ENCODE measurements at regions not wholly inside any gene's neighbourhood (a gene's known extent, or its start where the extent isn't known, plus 50 kb on each side); places are given as distances from the start of the nearest gene placed in this dataset.

DNA sequence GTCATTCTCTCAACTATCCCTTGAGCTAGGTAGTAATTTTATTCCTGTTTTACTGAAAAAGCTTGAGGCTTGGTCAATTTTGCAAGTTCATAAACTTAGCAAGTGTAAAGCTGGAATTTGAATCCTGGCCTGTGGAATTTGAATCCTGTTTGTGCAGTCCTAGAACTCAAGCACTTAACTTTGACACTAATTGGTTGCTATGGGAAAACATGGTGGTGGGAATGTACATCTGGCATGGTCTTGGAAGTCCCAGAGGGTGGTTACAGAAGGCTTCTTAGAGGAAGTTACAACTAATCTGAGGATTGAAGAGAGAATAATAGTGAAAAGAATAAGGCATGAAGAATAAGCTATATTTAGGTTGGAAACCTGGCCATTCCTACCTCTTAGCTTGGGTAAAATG, 66.5 kb upstream of the LIN7C start:
- TF ChIP-seq, protein P1, sequence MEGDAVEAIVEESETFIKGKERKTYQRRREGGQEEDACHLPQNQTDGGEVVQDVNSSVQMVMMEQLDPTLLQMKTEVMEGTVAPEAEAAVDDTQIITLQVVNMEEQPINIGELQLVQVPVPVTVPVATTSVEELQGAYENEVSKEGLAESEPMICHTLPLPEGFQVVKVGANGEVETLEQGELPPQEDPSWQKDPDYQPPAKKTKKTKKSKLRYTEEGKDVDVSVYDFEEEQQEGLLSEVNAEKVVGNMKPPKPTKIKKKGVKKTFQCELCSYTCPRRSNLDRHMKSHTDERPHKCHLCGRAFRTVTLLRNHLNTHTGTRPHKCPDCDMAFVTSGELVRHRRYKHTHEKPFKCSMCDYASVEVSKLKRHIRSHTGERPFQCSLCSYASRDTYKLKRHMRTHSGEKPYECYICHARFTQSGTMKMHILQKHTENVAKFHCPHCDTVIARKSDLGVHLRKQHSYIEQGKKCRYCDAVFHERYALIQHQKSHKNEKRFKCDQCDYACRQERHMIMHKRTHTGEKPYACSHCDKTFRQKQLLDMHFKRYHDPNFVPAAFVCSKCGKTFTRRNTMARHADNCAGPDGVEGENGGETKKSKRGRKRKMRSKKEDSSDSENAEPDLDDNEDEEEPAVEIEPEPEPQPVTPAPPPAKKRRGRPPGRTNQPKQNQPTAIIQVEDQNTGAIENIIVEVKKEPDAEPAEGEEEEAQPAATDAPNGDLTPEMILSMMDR (conservative IDR thresholded peaks at IDR 0.05; ENCODE audit: low read length): no peak
- no peak for TF ChIP-seq EZH2phosphoT487 (IDR thresholded peaks at IDR 0.05; ENCODE audit: borderline replicate concordance)

Data from Loucy (cell line).